ENCODE measurements at regions not wholly inside any gene's neighbourhood (a gene's known extent, or its start where the extent isn't known, plus 50 kb on each side); places are given as distances from the start of the nearest gene placed in this dataset.

DNA sequence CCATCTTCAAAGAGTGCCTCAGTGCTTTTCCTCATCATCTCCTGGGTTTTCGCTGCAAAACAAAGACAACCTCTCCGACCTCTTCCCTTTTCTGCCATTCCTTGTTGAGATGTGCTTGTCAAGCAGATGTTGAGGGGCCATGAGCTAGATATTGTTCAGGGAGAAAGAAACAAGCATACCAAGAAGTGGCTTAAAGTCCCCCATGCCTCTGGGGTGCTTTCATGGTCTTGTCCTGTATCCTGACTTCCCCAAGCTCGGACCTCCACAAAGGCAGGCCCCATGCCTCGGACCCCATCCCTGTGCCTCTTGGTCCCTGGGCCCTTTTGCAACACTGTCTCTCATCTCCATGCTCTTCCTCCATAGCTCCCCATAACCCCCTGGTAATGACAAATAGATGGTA lies 103.8 kb downstream of the C1orf94 start:
- TF ChIP-seq, protein P1, sequence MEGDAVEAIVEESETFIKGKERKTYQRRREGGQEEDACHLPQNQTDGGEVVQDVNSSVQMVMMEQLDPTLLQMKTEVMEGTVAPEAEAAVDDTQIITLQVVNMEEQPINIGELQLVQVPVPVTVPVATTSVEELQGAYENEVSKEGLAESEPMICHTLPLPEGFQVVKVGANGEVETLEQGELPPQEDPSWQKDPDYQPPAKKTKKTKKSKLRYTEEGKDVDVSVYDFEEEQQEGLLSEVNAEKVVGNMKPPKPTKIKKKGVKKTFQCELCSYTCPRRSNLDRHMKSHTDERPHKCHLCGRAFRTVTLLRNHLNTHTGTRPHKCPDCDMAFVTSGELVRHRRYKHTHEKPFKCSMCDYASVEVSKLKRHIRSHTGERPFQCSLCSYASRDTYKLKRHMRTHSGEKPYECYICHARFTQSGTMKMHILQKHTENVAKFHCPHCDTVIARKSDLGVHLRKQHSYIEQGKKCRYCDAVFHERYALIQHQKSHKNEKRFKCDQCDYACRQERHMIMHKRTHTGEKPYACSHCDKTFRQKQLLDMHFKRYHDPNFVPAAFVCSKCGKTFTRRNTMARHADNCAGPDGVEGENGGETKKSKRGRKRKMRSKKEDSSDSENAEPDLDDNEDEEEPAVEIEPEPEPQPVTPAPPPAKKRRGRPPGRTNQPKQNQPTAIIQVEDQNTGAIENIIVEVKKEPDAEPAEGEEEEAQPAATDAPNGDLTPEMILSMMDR (IDR thresholded peaks at IDR 0.05): no peak
- TF ChIP-seq POLR2AphosphoS5 (IDR thresholded peaks at IDR 0.05) (no peak), POLR2A (IDR thresholded peaks at IDR 0.05) (no peak), EP300 (IDR thresholded peaks at IDR 0.05) (no peak)
